ENCODE measurements at regions not wholly inside any gene's neighbourhood (a gene's known extent, or its start where the extent isn't known, plus 50 kb on each side); places are given as distances from the start of the nearest gene placed in this dataset.

- Histone ChIP-seq H3K79me2 (ENCODE audit: insufficient read depth, low read length) (no peaks in the 10 kb centered on the region), H2AFZ (ENCODE audit: low read depth, low read length) (no peak overlapping the region), H3K36me3 (ENCODE audit: insufficient read depth, low read length) (no peaks in the 10 kb centered on the region), H3K4me2 (ENCODE audit: insufficient read depth, low read length) (no peak overlapping the region), H3K9me3 (ENCODE audit: insufficient read depth, low read length, severe bottlenecking) (no peaks in the 10 kb centered on the region), H3K9ac (ENCODE audit: low read depth, low read length) (no peak overlapping the region), H4K20me1 (ENCODE audit: insufficient read depth, low read length) (no peaks in the 10 kb centered on the region), H3K4me3 (ENCODE audit: low read depth in 1 of 2, low read length in 2 of 2) (no peak overlapping the region), H3K4me1 (ENCODE audit: insufficient read depth, low read length) (no peaks in the 10 kb centered on the region), H3K27me3 (ENCODE audit: insufficient read depth, low read length, poor library complexity) (no peaks in the 10 kb centered on the region), H3K27ac (ENCODE audit: low read length) (no peak overlapping the region)
- DNase-seq (no peak), ATAC-seq (ENCODE audit: insufficient read depth, low read depth) (no peak)
- TF ChIP-seq EZH2 (IDR thresholded peaks at IDR 0.05; ENCODE audit: borderline replicate concordance, low read depth, low read length, severe bottlenecking), result no peak
- TF ChIP-seq, protein P1, sequence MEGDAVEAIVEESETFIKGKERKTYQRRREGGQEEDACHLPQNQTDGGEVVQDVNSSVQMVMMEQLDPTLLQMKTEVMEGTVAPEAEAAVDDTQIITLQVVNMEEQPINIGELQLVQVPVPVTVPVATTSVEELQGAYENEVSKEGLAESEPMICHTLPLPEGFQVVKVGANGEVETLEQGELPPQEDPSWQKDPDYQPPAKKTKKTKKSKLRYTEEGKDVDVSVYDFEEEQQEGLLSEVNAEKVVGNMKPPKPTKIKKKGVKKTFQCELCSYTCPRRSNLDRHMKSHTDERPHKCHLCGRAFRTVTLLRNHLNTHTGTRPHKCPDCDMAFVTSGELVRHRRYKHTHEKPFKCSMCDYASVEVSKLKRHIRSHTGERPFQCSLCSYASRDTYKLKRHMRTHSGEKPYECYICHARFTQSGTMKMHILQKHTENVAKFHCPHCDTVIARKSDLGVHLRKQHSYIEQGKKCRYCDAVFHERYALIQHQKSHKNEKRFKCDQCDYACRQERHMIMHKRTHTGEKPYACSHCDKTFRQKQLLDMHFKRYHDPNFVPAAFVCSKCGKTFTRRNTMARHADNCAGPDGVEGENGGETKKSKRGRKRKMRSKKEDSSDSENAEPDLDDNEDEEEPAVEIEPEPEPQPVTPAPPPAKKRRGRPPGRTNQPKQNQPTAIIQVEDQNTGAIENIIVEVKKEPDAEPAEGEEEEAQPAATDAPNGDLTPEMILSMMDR (IDR thresholded peaks at IDR 0.05; ENCODE audit: borderline replicate concordance, extremely low read depth, low read length, poor library complexity, severe bottlenecking), result no peak
Measured at GRCh38 chr13:85255978-85256377, 543.2 kb downstream of the SLITRK6 start.

- Histone ChIP-seq H3K9me3 (ENCODE audit: insufficient read depth, low read length, severe bottlenecking) (no peaks in the 10 kb centered on the region), H3K4me2 (ENCODE audit: insufficient read depth, low read length) (no peak overlapping the region), H3K36me3 (ENCODE audit: insufficient read depth, low read length) (no peaks in the 10 kb centered on the region), H4K20me1 (ENCODE audit: insufficient read depth, low read length) (no peaks in the 10 kb centered on the region), H3K4me1 (ENCODE audit: insufficient read depth, low read length) (no peaks in the 10 kb centered on the region), H3K27ac (ENCODE audit: low read length) (no peak overlapping the region), H3K79me2 (ENCODE audit: insufficient read depth, low read length) (no peaks in the 10 kb centered on the region), H2AFZ (ENCODE audit: low read depth, low read length) (no peak overlapping the region), H3K9ac (ENCODE audit: low read depth, low read length) (no peak overlapping the region), H3K27me3 (ENCODE audit: insufficient read depth, low read length, poor library complexity) (no peaks in the 10 kb centered on the region), H3K4me3 (ENCODE audit: low read depth in 1 of 2, low read length in 2 of 2) (no peak overlapping the region)
- ATAC-seq (ENCODE audit: insufficient read depth, low read depth) (no peak), DNase-seq (no peak)
- TF ChIP-seq, protein P1 (IDR thresholded peaks at IDR 0.05; ENCODE audit: borderline replicate concordance, extremely low read depth, low read length, poor library complexity, severe bottlenecking), result no peak
- no peak for TF ChIP-seq EZH2 (IDR thresholded peaks at IDR 0.05; ENCODE audit: borderline replicate concordance, low read depth, low read length, severe bottlenecking)
Measured at GRCh38 chr13:85254641-85255040, 544.6 kb downstream of the SLITRK6 start.

DNA sequence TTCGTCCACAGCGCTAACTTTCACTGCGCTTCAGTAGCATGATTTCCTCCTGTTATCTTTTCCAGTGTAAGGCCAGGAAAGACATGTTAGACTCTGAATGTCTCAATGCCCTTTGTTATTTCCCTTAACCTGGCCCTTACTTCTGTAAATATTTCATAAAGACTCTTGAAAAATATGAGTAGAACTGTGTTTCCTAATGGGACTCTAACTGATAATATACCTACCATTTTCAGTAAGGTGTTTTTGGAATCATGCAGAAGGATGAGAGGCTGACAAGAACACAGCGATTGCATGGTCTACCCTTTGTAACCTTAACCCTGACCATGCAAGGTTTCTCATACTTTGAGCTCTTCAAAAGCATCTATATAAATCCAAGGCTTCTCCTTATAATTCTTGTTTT lies 550.1 kb downstream of the SLITRK6 start:
- Histone ChIP-seq H3K36me3 (ENCODE audit: insufficient read depth, low read length) (no peaks in the 10 kb centered on the region), H3K27me3 (ENCODE audit: insufficient read depth, low read length, poor library complexity) (no peaks in the 10 kb centered on the region), H3K4me2 (ENCODE audit: insufficient read depth, low read length) (no peak overlapping the region), H3K79me2 (ENCODE audit: insufficient read depth, low read length) (no peaks in the 10 kb centered on the region), H2AFZ (ENCODE audit: low read depth, low read length) (no peak overlapping the region), H3K4me1 (ENCODE audit: insufficient read depth, low read length) (no peaks in the 10 kb centered on the region), H3K9me3 (ENCODE audit: insufficient read depth, low read length, severe bottlenecking) (no peaks in the 10 kb centered on the region), H3K9ac (ENCODE audit: low read depth, low read length) (no peak overlapping the region), H3K27ac (ENCODE audit: low read length) (no peak overlapping the region), H3K4me3 (ENCODE audit: low read depth in 1 of 2, low read length in 2 of 2) (no peak overlapping the region), H4K20me1 (ENCODE audit: insufficient read depth, low read length) (no peaks in the 10 kb centered on the region)
- DNase-seq, result no peak
- no peak for ATAC-seq (ENCODE audit: insufficient read depth, low read depth)
- TF ChIP-seq, protein P1 (IDR thresholded peaks at IDR 0.05; ENCODE audit: borderline replicate concordance, extremely low read depth, low read length, poor library complexity, severe bottlenecking), result no peak
- no peak for TF ChIP-seq EZH2 (IDR thresholded peaks at IDR 0.05; ENCODE audit: borderline replicate concordance, low read depth, low read length, severe bottlenecking)

DNA sequence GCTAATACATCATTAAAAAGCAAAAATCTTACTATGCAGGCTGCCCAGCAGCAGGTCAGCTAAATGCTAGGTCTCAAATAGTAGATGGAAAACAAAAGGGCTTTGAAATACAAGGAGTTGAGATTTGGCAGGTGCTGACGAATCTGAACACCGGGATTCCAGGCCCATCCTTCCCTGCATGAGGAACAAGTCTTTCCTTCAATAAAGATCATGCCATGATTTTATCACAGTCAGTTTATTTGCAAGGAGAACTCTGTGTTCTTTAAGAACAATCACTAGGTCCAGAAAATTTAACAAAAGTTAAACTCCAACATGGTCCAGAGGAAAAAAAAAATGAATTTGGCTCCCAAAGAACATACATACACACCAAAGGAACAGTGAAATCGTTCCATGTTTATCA lies 551.4 kb downstream of the SLITRK6 start:
- H3K4me3 ChIP-seq (ENCODE audit: low read depth in 1 of 2, low read length in 2 of 2), result no peak overlapping the region
- no peak overlapping the region for H3K4me2 ChIP-seq (ENCODE audit: insufficient read depth, low read length)
- no peak overlapping the region for H3K9ac ChIP-seq (ENCODE audit: low read depth, low read length)
- H3K36me3 ChIP-seq (ENCODE audit: insufficient read depth, low read length), result no peaks in the 10 kb centered on the region
- H3K4me1 ChIP-seq (ENCODE audit: insufficient read depth, low read length), result no peaks in the 10 kb centered on the region
- no peak overlapping the region for H2AFZ ChIP-seq (ENCODE audit: low read depth, low read length)
- H3K79me2 ChIP-seq (ENCODE audit: insufficient read depth, low read length), result no peaks in the 10 kb centered on the region
- ATAC-seq (ENCODE audit: insufficient read depth, low read depth) (no peak), DNase-seq (no peak)
- H3K27ac ChIP-seq (ENCODE audit: low read length), result no peak overlapping the region
- H3K27me3 ChIP-seq (ENCODE audit: insufficient read depth, low read length, poor library complexity), result no peaks in the 10 kb centered on the region
- no peaks in the 10 kb centered on the region for H4K20me1 ChIP-seq (ENCODE audit: insufficient read depth, low read length)
- H3K9me3 ChIP-seq (ENCODE audit: insufficient read depth, low read length, severe bottlenecking), result no peaks in the 10 kb centered on the region
- TF ChIP-seq EZH2 (IDR thresholded peaks at IDR 0.05; ENCODE audit: borderline replicate concordance, low read depth, low read length, severe bottlenecking), result no peak
- TF ChIP-seq, protein P1 (IDR thresholded peaks at IDR 0.05; ENCODE audit: borderline replicate concordance, extremely low read depth, low read length, poor library complexity, severe bottlenecking), result no peak
